ENCODE measurements at regions not wholly inside any gene's neighbourhood (a gene's known extent, or its start where the extent isn't known, plus 50 kb on each side); places are given as distances from the start of the nearest gene placed in this dataset.

GRCh38 chr11:34789196-34789834 is 126.9 kb downstream of the APIP start:
- no peaks in the 10 kb centered on the region for H3K9me3 ChIP-seq
- intact Hi-C loops (cut with DNase I): no loop called here
- H3K4me3 ChIP-seq: no peak overlapping the region
- DNase-seq: no peak
- H3K27me3 ChIP-seq: no peaks in the 10 kb centered on the region
- no peak for TF ChIP-seq CTCF (IDR thresholded peaks at IDR 0.05)
- no peaks in the 10 kb centered on the region for H3K36me3 ChIP-seq
- no peak for ATAC-seq
- no peak overlapping the region for H3K27ac ChIP-seq
- no peaks in the 10 kb centered on the region for H3K4me1 ChIP-seq

- Histone ChIP-seq H3K27ac (no peak overlapping the region), H3K36me3 (no peaks in the 10 kb centered on the region), H3K9me3 (no peaks in the 10 kb centered on the region), H3K4me3 (no peak overlapping the region), H3K4me1 (no peaks in the 10 kb centered on the region), H3K27me3 (no peaks in the 10 kb centered on the region)
- no peak for TF ChIP-seq CTCF (IDR thresholded peaks at IDR 0.05)
- ATAC-seq: peak; percentile 61
- peak in 1 of 4 donors; percentile 37 for DNase-seq
- intact Hi-C loops (cut with DNase I): no loop called here
These were observed 127.5 kb downstream of the APIP start for GRCh38 chr11:34788642-34789041.

DNA sequence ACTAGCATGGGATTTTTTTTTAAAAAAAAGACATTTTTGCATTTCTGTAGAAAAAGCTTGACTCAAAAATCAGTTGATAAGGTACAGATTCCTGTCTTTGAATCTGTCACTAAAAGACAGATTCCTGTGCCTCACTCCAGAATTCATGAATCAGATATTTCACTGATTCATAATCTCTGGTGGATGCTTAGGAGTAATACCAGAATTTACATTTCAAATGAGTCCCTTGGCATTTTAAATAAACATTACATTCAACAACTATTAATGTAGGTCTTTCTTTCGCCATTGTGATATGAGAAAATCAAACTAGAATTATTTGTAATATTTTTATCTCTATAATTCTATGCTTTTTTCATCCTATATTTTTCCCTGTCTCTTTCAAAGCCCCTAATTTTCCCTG is 128.3 kb downstream of the APIP start:
- no peak for ATAC-seq
- intact Hi-C loops (cut with DNase I): no loop called here
- H3K4me3 ChIP-seq: no peak overlapping the region

GRCh38 chr11:34787348-34787747 is 128.8 kb downstream of the APIP start:
- Histone ChIP-seq H3K27me3 (no peaks in the 10 kb centered on the region), H3K9me3 (no peaks in the 10 kb centered on the region), H3K27ac (no peak overlapping the region), H3K4me3 (no peak overlapping the region), H3K36me3 (no peaks in the 10 kb centered on the region), H3K4me1 (no peaks in the 10 kb centered on the region)
- intact Hi-C loops (cut with DNase I): no loop called here
- DNase-seq: no peak
- ATAC-seq: no peak
- TF ChIP-seq CTCF (IDR thresholded peaks at IDR 0.05): no peak

More for the DNA sequence above, 128.3 kb downstream of the APIP start:
- H3K4me1 ChIP-seq: no peaks in the 10 kb centered on the region
- no peaks in the 10 kb centered on the region for H3K9me3 ChIP-seq
- no peak overlapping the region for H3K27ac ChIP-seq
- TF ChIP-seq CTCF (IDR thresholded peaks at IDR 0.05): no peak
- DNase-seq: no peak
- no peaks in the 10 kb centered on the region for H3K27me3 ChIP-seq
- no peaks in the 10 kb centered on the region for H3K36me3 ChIP-seq

DNA sequence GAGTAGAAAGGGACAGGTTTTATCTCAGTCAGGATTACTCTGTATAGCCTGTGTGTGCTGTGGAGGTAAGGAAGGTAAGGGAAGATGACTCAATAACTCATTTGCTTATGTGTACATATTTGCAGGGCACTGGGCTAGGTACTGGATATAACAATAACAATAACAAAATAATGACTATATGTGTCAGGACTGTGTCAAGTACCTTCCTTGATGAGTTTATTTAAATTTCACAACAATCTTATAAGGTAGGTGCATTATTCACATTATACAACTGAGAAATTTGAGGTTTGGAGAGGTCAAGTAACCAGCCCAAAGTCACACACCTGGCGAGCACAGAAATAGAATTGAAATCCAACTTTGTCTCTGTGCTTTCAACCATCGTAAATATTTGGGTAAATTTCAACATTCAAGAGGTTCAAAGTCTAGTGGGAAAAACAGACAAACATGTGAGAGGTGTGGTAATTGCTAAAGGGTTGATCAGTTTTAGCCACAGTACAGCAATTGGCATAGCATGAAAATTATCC is 131.8 kb downstream of the APIP start:
- intact Hi-C loops (cut with DNase I): no loop called here
- DNase-seq: no peak
- Histone ChIP-seq H3K36me3 (no peaks in the 10 kb centered on the region), H3K4me1 (no peaks in the 10 kb centered on the region), H3K27ac (no peak overlapping the region), H3K27me3 (no peaks in the 10 kb centered on the region), H3K4me3 (no peak overlapping the region), H3K9me3 (no peaks in the 10 kb centered on the region)
- TF ChIP-seq CTCF (IDR thresholded peaks at IDR 0.05): no peak
- ATAC-seq: no peak
